ENCODE measurements at regions not wholly inside any gene's neighbourhood (a gene's known extent, or its start where the extent isn't known, plus 50 kb on each side); places are given as distances from the start of the nearest gene placed in this dataset.

GRCh38 chr5:52356311-52356918 is 431.3 kb upstream of the ITGA1 start:
- DNase-seq (no peak), ATAC-seq (ENCODE audit: low read depth) (no peak)
- Mint-ChIP-seq H3K4me3 (no peak overlapping the region), H3K9me3 (no peaks in the 10 kb centered on the region), H3K4me1 (no peaks in the 10 kb centered on the region), H3K36me3 (no peaks in the 10 kb centered on the region), H3K27ac (no peak overlapping the region), H3K27me3 (no peaks in the 10 kb centered on the region)
- POLR2A ChIA-PET, result no interaction called here

- POLR2A ChIA-PET, result no interaction called here
- Mint-ChIP-seq H3K9me3 (no peaks in the 10 kb centered on the region), H3K27ac (no peak overlapping the region), H3K4me1 (no peaks in the 10 kb centered on the region), H3K4me3 (no peak overlapping the region), H3K36me3 (no peaks in the 10 kb centered on the region), H3K27me3 (no peaks in the 10 kb centered on the region)
- DNase-seq (no peak), ATAC-seq (ENCODE audit: low read depth) (no peak)
Measured at GRCh38 chr5:52359261-52359660, 428.5 kb upstream of the ITGA1 start.

GRCh38 chr5:52360985-52361384 is 426.7 kb upstream of the ITGA1 start:
- no peaks in the 10 kb centered on the region for H3K4me1 Mint-ChIP-seq
- ATAC-seq (ENCODE audit: low read depth), result no peak
- DNase-seq, result no peak
- POLR2A ChIA-PET, result no interaction called here
- H3K36me3 Mint-ChIP-seq, result no peaks in the 10 kb centered on the region
- H3K27ac Mint-ChIP-seq, result no peak overlapping the region
- H3K9me3 Mint-ChIP-seq, result no peaks in the 10 kb centered on the region
- no peak overlapping the region for H3K4me3 Mint-ChIP-seq
- peaks cover 4% of the 10 kb centered on the region for H3K27me3 Mint-ChIP-seq

- DNase-seq, result no peak
- no peak overlapping the region for H3K4me3 Mint-ChIP-seq
- peaks cover 2% of the 10 kb centered on the region for H3K27me3 Mint-ChIP-seq
- H3K4me1 Mint-ChIP-seq, result no peaks in the 10 kb centered on the region
- no peak for ATAC-seq (ENCODE audit: low read depth)
- H3K36me3 Mint-ChIP-seq, result no peaks in the 10 kb centered on the region
- no peaks in the 10 kb centered on the region for H3K9me3 Mint-ChIP-seq
- H3K27ac Mint-ChIP-seq, result no peak overlapping the region
- POLR2A ChIA-PET, result no interaction called here
Measured at GRCh38 chr5:52374286-52374685, 413.4 kb upstream of the ITGA1 start.

GRCh38 chr5:52375969-52376368 is 411.7 kb upstream of the ITGA1 start:
- H3K4me1 Mint-ChIP-seq, result no peaks in the 10 kb centered on the region
- H3K27ac Mint-ChIP-seq, result no peak overlapping the region
- H3K9me3 Mint-ChIP-seq, result no peaks in the 10 kb centered on the region
- DNase-seq, result no peak
- ATAC-seq (ENCODE audit: low read depth), result no peak
- POLR2A ChIA-PET, result no interaction called here
- peaks cover 2% of the 10 kb centered on the region for H3K27me3 Mint-ChIP-seq
- no peaks in the 10 kb centered on the region for H3K36me3 Mint-ChIP-seq
- H3K4me3 Mint-ChIP-seq, result no peak overlapping the region

GRCh38 chr5:52376592-52376991 is 411.1 kb upstream of the ITGA1 start:
- H3K27ac Mint-ChIP-seq, result no peak overlapping the region
- DNase-seq (no peak), ATAC-seq (ENCODE audit: low read depth) (no peak)
- no peaks in the 10 kb centered on the region for H3K36me3 Mint-ChIP-seq
- POLR2A ChIA-PET, result no interaction called here
- no peaks in the 10 kb centered on the region for H3K9me3 Mint-ChIP-seq
- no peaks in the 10 kb centered on the region for H3K4me1 Mint-ChIP-seq
- H3K27me3 Mint-ChIP-seq, result peaks cover 2% of the 10 kb centered on the region
- no peak overlapping the region for H3K4me3 Mint-ChIP-seq

- Mint-ChIP-seq H3K9me3 (no peaks in the 10 kb centered on the region), H3K27me3 (no peaks in the 10 kb centered on the region), H3K4me3 (no peak overlapping the region), H3K27ac (no peak overlapping the region), H3K36me3 (no peaks in the 10 kb centered on the region), H3K4me1 (no peaks in the 10 kb centered on the region)
- ATAC-seq (ENCODE audit: low read depth) (no peak), DNase-seq (no peak)
- POLR2A ChIA-PET, result no interaction called here
Measured at GRCh38 chr5:52378237-52378636, 409.5 kb upstream of the ITGA1 start.

- no peak overlapping the region for H3K27ac Mint-ChIP-seq
- peaks cover 2% of the 10 kb centered on the region for H3K27me3 Mint-ChIP-seq
- no peaks in the 10 kb centered on the region for H3K4me1 Mint-ChIP-seq
- no peak overlapping the region for H3K4me3 Mint-ChIP-seq
- POLR2A ChIA-PET, result no interaction called here
- H3K36me3 Mint-ChIP-seq, result no peaks in the 10 kb centered on the region
- H3K9me3 Mint-ChIP-seq, result no peaks in the 10 kb centered on the region
- DNase-seq (no peak), ATAC-seq (ENCODE audit: low read depth) (no peak)
Measured at GRCh38 chr5:52388349-52388748, 399.4 kb upstream of the ITGA1 start.

GRCh38 chr5:52392321-52392720 is 395.4 kb upstream of the ITGA1 start:
- no peaks in the 10 kb centered on the region for H3K36me3 Mint-ChIP-seq
- H3K4me1 Mint-ChIP-seq, result no peaks in the 10 kb centered on the region
- POLR2A ChIA-PET, result no interaction called here
- DNase-seq (no peak), ATAC-seq (ENCODE audit: low read depth) (no peak)
- H3K4me3 Mint-ChIP-seq, result no peak overlapping the region
- peaks cover 2% of the 10 kb centered on the region for H3K27me3 Mint-ChIP-seq
- no peaks in the 10 kb centered on the region for H3K9me3 Mint-ChIP-seq
- no peak overlapping the region for H3K27ac Mint-ChIP-seq

GRCh38 chr5:52409835-52410234 is 377.9 kb upstream of the ITGA1 start:
- no peaks in the 10 kb centered on the region for H3K9me3 Mint-ChIP-seq
- H3K27ac Mint-ChIP-seq, result no peak overlapping the region
- no peak for ATAC-seq (ENCODE audit: low read depth)
- H3K36me3 Mint-ChIP-seq, result no peaks in the 10 kb centered on the region
- H3K27me3 Mint-ChIP-seq, result no peaks in the 10 kb centered on the region
- POLR2A ChIA-PET, result no interaction called here
- no peaks in the 10 kb centered on the region for H3K4me1 Mint-ChIP-seq
- H3K4me3 Mint-ChIP-seq, result no peak overlapping the region
- DNase-seq, result no peak

- DNase-seq (no peak), ATAC-seq (ENCODE audit: low read depth) (no peak)
- Mint-ChIP-seq H3K9me3 (no peaks in the 10 kb centered on the region), H3K36me3 (no peaks in the 10 kb centered on the region), H3K4me1 (no peaks in the 10 kb centered on the region), H3K27me3 (peaks cover 5% of the 10 kb centered on the region), H3K27ac (no peak overlapping the region), H3K4me3 (no peak overlapping the region)
- POLR2A ChIA-PET, result no interaction called here
Measured at GRCh38 chr5:52419357-52419756, 368.4 kb upstream of the ITGA1 start.

GRCh38 chr5:52427615-52428014 is 360.1 kb upstream of the ITGA1 start:
- H3K9me3 Mint-ChIP-seq, result peaks cover 2% of the 10 kb centered on the region
- no peak overlapping the region for H3K4me3 Mint-ChIP-seq
- H3K36me3 Mint-ChIP-seq, result no peaks in the 10 kb centered on the region
- H3K4me1 Mint-ChIP-seq, result no peaks in the 10 kb centered on the region
- ATAC-seq (ENCODE audit: low read depth) (no peak), DNase-seq (no peak)
- POLR2A ChIA-PET, result no interaction called here
- H3K27ac Mint-ChIP-seq, result no peak overlapping the region
- H3K27me3 Mint-ChIP-seq, result no peaks in the 10 kb centered on the region

- DNase-seq (no peak), ATAC-seq (ENCODE audit: low read depth) (no peak)
- Mint-ChIP-seq H3K4me1 (no peaks in the 10 kb centered on the region), H3K9me3 (peaks cover 2% of the 10 kb centered on the region), H3K4me3 (no peak overlapping the region), H3K27me3 (no peaks in the 10 kb centered on the region), H3K27ac (no peak overlapping the region), H3K36me3 (no peaks in the 10 kb centered on the region)
- POLR2A ChIA-PET, result no interaction called here
Measured at GRCh38 chr5:52428977-52429489, 358.7 kb upstream of the ITGA1 start.

GRCh38 chr5:52441768-52442167 is 345.9 kb upstream of the ITGA1 start:
- ATAC-seq (ENCODE audit: low read depth) (no peak), DNase-seq (no peak)
- no peaks in the 10 kb centered on the region for H3K4me1 Mint-ChIP-seq
- H3K27ac Mint-ChIP-seq, result no peak overlapping the region
- POLR2A ChIA-PET, result no interaction called here
- no peak overlapping the region for H3K4me3 Mint-ChIP-seq
- H3K9me3 Mint-ChIP-seq, result no peaks in the 10 kb centered on the region
- H3K27me3 Mint-ChIP-seq, result no peaks in the 10 kb centered on the region
- H3K36me3 Mint-ChIP-seq, result no peaks in the 10 kb centered on the region

GRCh38 chr5:52443187-52443586 is 344.5 kb upstream of the ITGA1 start:
- POLR2A ChIA-PET, result no interaction called here
- H3K36me3 Mint-ChIP-seq, result no peaks in the 10 kb centered on the region
- ATAC-seq (ENCODE audit: low read depth) (no peak), DNase-seq (no peak)
- H3K27me3 Mint-ChIP-seq, result no peaks in the 10 kb centered on the region
- no peaks in the 10 kb centered on the region for H3K4me1 Mint-ChIP-seq
- no peak overlapping the region for H3K4me3 Mint-ChIP-seq
- no peaks in the 10 kb centered on the region for H3K9me3 Mint-ChIP-seq
- H3K27ac Mint-ChIP-seq, result no peak overlapping the region
